ENCODE measurements at regions not wholly inside any gene's neighbourhood (a gene's known extent, or its start where the extent isn't known, plus 50 kb on each side); places are given as distances from the start of the nearest gene placed in this dataset.

DNA sequence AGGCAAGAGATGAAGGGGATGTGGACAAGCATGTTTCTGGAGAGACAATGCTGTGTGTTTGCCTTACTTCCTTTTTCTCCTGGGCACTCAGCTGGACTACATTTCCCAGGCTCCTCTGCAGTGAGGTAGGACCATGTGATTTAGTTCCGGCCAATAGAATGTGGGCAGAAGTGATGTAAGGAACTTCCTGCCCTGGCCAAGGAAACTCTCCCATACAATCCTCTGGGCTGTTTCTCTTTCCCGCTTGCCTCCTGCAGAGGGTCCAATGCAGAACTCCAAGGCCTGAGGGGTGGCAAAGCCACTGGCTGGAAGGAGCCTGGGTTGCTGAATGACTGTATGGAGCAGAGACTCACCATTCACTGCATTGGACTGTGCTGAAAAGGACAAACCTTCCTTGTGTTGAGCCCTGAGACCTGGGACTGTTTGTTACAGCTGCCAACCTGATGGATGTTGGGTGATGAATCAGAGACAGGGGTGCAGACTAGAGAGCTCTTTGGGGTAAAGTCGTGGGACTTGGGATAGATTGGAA, 82.7 kb upstream of the SLC6A6 start:
- DNase-seq (ENCODE audit: extremely low spot score): peak; percentile 81
- ChIA-PET CTCF (no interaction called here), POLR2A (no interaction called here)
- TF ChIP-seq, protein P1, sequence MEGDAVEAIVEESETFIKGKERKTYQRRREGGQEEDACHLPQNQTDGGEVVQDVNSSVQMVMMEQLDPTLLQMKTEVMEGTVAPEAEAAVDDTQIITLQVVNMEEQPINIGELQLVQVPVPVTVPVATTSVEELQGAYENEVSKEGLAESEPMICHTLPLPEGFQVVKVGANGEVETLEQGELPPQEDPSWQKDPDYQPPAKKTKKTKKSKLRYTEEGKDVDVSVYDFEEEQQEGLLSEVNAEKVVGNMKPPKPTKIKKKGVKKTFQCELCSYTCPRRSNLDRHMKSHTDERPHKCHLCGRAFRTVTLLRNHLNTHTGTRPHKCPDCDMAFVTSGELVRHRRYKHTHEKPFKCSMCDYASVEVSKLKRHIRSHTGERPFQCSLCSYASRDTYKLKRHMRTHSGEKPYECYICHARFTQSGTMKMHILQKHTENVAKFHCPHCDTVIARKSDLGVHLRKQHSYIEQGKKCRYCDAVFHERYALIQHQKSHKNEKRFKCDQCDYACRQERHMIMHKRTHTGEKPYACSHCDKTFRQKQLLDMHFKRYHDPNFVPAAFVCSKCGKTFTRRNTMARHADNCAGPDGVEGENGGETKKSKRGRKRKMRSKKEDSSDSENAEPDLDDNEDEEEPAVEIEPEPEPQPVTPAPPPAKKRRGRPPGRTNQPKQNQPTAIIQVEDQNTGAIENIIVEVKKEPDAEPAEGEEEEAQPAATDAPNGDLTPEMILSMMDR (IDR thresholded peaks at IDR 0.05; ENCODE audit: control extremely low read depth, extremely low read depth, low read depth, missing control alignments): no peak

- ChIA-PET POLR2A (no interaction called here), CTCF (no interaction called here)
- TF ChIP-seq, protein P1 (IDR thresholded peaks at IDR 0.05; ENCODE audit: control extremely low read depth, extremely low read depth, low read depth, missing control alignments): no peak
- no peak for DNase-seq (ENCODE audit: extremely low spot score)
These were observed 82.2 kb upstream of the SLC6A6 start for GRCh38 chr3:14320219-14320618.

DNA sequence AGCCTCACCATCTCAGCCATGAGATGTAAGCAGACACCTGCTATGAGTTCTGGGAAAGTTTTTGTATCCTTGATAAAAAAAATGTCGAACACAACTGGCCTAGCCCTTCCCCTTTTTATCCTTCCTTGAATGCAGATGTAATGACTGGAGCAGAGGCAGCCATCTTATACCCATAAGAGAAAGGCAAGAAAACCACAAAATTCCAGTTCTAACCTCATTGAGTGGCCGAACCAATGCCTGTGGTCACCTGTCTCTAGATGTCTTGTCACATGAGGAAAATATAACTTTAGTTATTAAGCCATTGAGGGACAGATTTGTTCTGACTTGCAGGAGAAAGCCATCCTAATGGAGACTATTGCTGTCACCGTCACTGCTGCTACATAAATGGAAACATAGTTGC, 80.4 kb upstream of the SLC6A6 start:
- no peak for DNase-seq (ENCODE audit: extremely low spot score)
- TF ChIP-seq, protein P1 (IDR thresholded peaks at IDR 0.05; ENCODE audit: control extremely low read depth, extremely low read depth, low read depth, missing control alignments): no peak
- POLR2A ChIA-PET: no interaction called here
- CTCF ChIA-PET: no interaction called here

DNA sequence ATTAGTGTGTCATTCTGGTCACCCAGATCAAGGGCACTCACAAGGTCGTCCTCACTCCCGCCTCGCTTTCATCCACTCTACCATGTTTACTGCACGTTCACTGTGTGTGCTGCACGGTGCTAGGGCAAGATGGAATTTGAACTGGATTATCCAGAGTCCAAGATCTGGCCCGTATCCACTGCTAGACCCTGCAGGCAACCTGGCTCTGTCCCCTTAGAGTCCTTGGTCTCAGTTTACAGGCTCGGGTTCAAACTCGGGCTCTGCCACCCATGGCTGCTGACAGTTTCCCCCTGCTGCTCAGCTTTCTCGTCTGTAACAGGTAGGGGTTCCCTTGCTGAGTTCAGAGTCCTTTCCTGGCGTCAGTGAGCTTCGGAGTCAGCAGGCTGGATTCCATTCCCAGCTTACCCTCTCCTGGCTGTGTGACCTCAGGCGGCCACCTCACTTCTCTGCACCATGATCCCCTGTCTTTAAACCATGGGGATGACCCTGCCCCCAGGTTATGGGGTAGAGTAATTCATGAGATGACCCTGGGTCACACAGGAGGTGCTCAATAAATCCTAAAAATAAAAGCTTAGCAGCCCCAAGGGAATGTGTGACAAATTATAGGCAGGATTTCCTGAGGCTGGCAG, 79.6 kb upstream of the SLC6A6 start:
- CTCF ChIA-PET: no interaction called here
- TF ChIP-seq, protein P1 (IDR thresholded peaks at IDR 0.05; ENCODE audit: control extremely low read depth, extremely low read depth, low read depth, missing control alignments): no peak
- POLR2A ChIA-PET: no interaction called here
- no peak for DNase-seq (ENCODE audit: extremely low spot score)

DNA sequence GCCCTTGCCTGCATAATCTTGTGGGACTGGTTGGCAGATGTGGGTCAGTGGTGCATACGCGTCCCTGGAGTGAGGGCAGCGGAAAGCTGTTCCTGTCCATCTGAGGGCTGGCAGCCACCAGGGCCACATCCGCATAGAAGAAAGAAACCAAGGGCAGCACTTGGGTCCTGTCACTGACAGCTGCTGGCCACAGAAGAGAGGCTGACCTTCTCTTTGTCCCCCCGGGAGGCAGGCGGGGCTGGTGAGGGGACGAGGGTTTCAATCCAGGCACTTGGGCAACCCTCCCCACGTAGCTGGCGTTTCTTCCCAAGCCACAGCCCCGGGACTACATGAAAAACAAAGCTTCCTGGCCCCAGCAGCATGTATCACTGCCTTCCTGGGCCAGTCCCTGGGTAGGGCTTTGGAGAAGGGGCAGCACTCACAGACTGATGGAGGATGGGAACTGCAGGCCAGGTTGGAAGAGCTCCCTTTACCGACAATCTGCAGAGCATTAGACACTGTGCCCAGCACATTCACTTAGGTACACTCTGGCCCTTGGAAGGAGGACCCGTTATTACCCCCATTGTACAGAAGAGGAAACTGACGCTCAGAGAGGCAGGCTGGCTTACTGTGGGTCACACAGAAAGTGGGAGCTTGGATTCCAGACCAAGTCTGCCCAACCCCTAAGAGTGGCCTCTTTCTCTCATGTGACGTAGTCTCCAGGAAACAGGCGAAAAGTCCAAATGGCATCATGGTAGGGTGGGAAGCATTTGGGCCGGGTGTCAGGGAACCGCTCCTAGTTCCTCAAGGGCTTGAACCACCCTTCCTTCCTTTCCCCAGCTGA, 78.8 kb upstream of the SLC6A6 start:
- POLR2A ChIA-PET: no interaction called here
- CTCF ChIA-PET: interaction anchor here (0.8 kb wide), 1 partner anchor 15 kb away, joined by 3 read pairs; no protein-coding TSS in a partner anchor
- TF ChIP-seq, protein P1 (IDR thresholded peaks at IDR 0.05; ENCODE audit: control extremely low read depth, extremely low read depth, low read depth, missing control alignments): no peak
- no peak for DNase-seq (ENCODE audit: extremely low spot score)

DNA sequence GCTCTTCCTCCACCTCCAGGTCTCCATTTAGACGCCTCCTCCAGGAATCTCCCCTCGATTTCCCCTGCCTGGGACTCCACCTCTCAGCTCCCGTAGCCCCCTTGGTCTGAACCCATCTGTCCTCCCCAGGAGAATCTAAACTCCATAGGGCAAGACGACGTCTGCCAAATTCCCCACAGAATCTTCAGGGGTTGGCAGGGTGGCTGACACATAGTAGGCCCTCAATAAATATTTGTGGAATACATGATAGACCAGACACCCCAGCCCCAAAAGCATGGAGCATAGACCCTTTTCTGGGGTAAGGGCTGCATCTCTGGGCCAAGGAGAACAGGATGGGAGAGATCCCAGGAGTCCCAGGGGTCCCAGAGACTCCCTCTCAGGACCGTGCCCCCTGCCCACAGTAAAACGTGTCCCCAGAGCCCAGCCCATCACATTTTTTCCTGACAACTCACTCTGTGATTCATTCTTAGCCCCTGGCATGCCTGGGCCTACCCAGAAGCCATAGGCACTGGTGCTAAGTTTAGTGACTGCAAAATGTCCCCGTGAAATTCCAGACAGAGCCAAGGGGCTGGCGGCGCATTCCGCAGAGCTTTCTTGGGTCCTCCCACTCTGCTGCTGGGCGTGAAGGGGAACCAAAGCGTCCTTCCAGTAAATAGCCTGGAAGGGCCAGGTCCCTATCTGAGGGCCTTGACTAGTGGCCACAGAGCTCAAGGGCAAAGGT, 78.0 kb upstream of the SLC6A6 start:
- no peak for DNase-seq (ENCODE audit: extremely low spot score)
- ChIA-PET CTCF (interaction anchor here (0.8 to 0.9 kb wide), 2 partner anchors 14 to 17 kb away, joined by 3 read pairs; no protein-coding TSS in a partner anchor), POLR2A (no interaction called here)
- TF ChIP-seq, protein P1 (IDR thresholded peaks at IDR 0.05; ENCODE audit: control extremely low read depth, extremely low read depth, low read depth, missing control alignments): no peak
